H9 (cell line): ENCODE measurements at regions not wholly inside any gene's neighbourhood (a gene's known extent, or its start where the extent isn't known, plus 50 kb on each side); places are given as distances from the start of the nearest gene placed in this dataset.

Experiments used
- DNase-seq: peaks from one replicate; pipeline ENCODE4 v3.0.0-alpha.2; 2017
- H2AFZ ChIP-seq: one replicate; pipeline ENCODE4 v1.6.1; 2013; ENCODE audit warnings: mild to moderate bottlenecking, low read length, control low read depth, moderate library complexity
- H2AK5ac ChIP-seq: 2 replicates; pipeline ENCODE4 v1.6.1; 2013; ENCODE audit warnings: low read length, control low read depth, mixed read lengths; ENCODE audit not compliant: insufficient read length
- H2BK120ac ChIP-seq: one replicate; pipeline ENCODE4 v1.6.1; 2013; ENCODE audit warnings: low read depth, mild to moderate bottlenecking, low read length, control low read depth, inconsistent platforms; ENCODE audit not compliant: poor library complexity, severe bottlenecking
- H2BK12ac ChIP-seq: 2 replicates; pipeline ENCODE4 v1.6.1; 2013; ENCODE audit warnings: low read length, control low read depth, mixed read lengths, low read depth; ENCODE audit not compliant: insufficient read length
- H2BK15ac ChIP-seq: 2 replicates; pipeline ENCODE4 v1.6.1; 2013; ENCODE audit warnings: low read depth, low read length, control low read depth
- H2BK20ac ChIP-seq: one replicate; pipeline ENCODE4 v1.6.1; 2013; ENCODE audit warnings: low read depth, mild to moderate bottlenecking, low read length, control low read depth, inconsistent platforms; ENCODE audit not compliant: poor library complexity, severe bottlenecking
- H2BK5ac ChIP-seq: 2 replicates; pipeline ENCODE4 v1.6.1; 2013; ENCODE audit warnings: low read length, control low read depth, mixed read lengths; ENCODE audit not compliant: insufficient read length
- H3K14ac ChIP-seq: 2 replicates; pipeline ENCODE4 v1.6.1; 2013; ENCODE audit warnings: low read length, control low read depth; ENCODE audit not compliant: insufficient read depth
- H3K18ac ChIP-seq: 2 replicates; pipeline ENCODE4 v1.6.1; 2013; ENCODE audit warnings: low read depth, mild to moderate bottlenecking, mixed read lengths, low read length, control low read depth; ENCODE audit not compliant: insufficient read length
- H3K23ac ChIP-seq: 2 replicates; pipeline ENCODE4 v1.6.1; 2013; ENCODE audit warnings: low read length, control low read depth, mixed read lengths, low read depth; ENCODE audit not compliant: insufficient read length
- H3K23me2 ChIP-seq: 2 replicates; pipeline ENCODE4 v1.6.1; 2013; ENCODE audit warnings: low read depth, mild to moderate bottlenecking, mixed read lengths, low read length, control low read depth; ENCODE audit not compliant: insufficient read length, poor library complexity, severe bottlenecking
- H3K27ac ChIP-seq: 2 replicates; pipeline ENCODE4 v1.5.1; 2013; ENCODE audit warnings: low read length, control low read depth, mixed read lengths, low read depth; ENCODE audit not compliant: insufficient read length
- H3K27me3 ChIP-seq: 2 replicates; pipeline ENCODE4 v1.6.1; 2013; ENCODE audit warnings: low read length, control low read depth, inconsistent platforms; ENCODE audit not compliant: insufficient read depth
- H3K4ac ChIP-seq: 2 replicates; pipeline ENCODE4 v1.6.1; 2013; ENCODE audit warnings: low read depth, mild to moderate bottlenecking, control low read depth, inconsistent platforms, low read length, moderate library complexity
- H3K4me1 ChIP-seq: 2 replicates; pipeline ENCODE4 v1.6.1; 2013; ENCODE audit warnings: low read length, control low read depth, inconsistent platforms; ENCODE audit not compliant: insufficient read depth
- H3K4me2 ChIP-seq: 2 replicates; pipeline ENCODE4 v1.6.1; 2013; ENCODE audit warnings: low read length, control low read depth, mixed read lengths; ENCODE audit not compliant: insufficient read length, insufficient read depth
- H3K56ac ChIP-seq: 2 replicates; pipeline ENCODE4 v1.6.1; 2013; ENCODE audit warnings: low read depth, mild to moderate bottlenecking, mixed read lengths, low read length, control low read depth; ENCODE audit not compliant: insufficient read length
- H3K79me1 ChIP-seq: 2 replicates; pipeline ENCODE4 v1.6.1; 2013; ENCODE audit warnings: low read depth, mild to moderate bottlenecking, moderate library complexity, low read length, control low read depth, inconsistent platforms; ENCODE audit not compliant: insufficient read depth, poor library complexity, severe bottlenecking
- H3K79me2 ChIP-seq: 2 replicates; pipeline ENCODE4 v1.6.1; 2013; ENCODE audit warnings: low read length, control low read depth, inconsistent platforms; ENCODE audit not compliant: insufficient read depth
- H3K9ac ChIP-seq: 2 replicates; pipeline ENCODE4 v1.6.1; 2013; ENCODE audit warnings: low read length, control low read depth, mixed read lengths; ENCODE audit not compliant: insufficient read length; ENCODE audit errors: extremely low read depth
- H3K9me3 ChIP-seq: one replicate; pipeline ENCODE4 v1.6.1; 2013; ENCODE audit warnings: low read depth, low read length, inconsistent platforms; ENCODE audit not compliant: control insufficient read depth
- H3T11ph ChIP-seq: one replicate; pipeline ENCODE4 v1.6.1; 2013; ENCODE audit warnings: mild to moderate bottlenecking, low read length, control low read depth, inconsistent platforms
- H4K20me1 ChIP-seq: one replicate; pipeline ENCODE4 v1.6.1; 2013; ENCODE audit not compliant: control insufficient read depth, insufficient read length, insufficient read depth
- H4K5ac ChIP-seq: 2 replicates; pipeline ENCODE4 v1.6.1; 2013; ENCODE audit warnings: low read depth, mild to moderate bottlenecking, mixed read lengths, low read length, control low read depth; ENCODE audit not compliant: insufficient read length
- H4K8ac ChIP-seq: replicated peaks from 2 replicates; pipeline ENCODE4 v1.6.1; 2013; ENCODE audit warnings: low read length, control low read depth, mixed read lengths, low read depth; ENCODE audit not compliant: insufficient read length
- H4K91ac ChIP-seq: 2 replicates; pipeline ENCODE4 v1.6.1; 2013; ENCODE audit warnings: low read depth, mild to moderate bottlenecking, moderate library complexity, mixed read lengths, low read length, control low read depth; ENCODE audit not compliant: insufficient read length
- H3K27ac Mint-ChIP-seq, 3 experiments: 2 replicates in 2 of 3; 3 replicates in 1 of 3; pipeline ENCODE4 v1.8.0; 2020 to 2021; ENCODE audit warnings: mixed read lengths in 3 of 3, mild to moderate bottlenecking in 1 of 3, moderate library complexity in 1 of 3
- H3K27me3 Mint-ChIP-seq: 2 replicates; pipeline ENCODE4 v1.8.0; 2021; ENCODE audit warnings: low read depth, mild to moderate bottlenecking, moderate library complexity, mixed read lengths
- H3K36me3 Mint-ChIP-seq, 3 experiments: 2 replicates in 2 of 3; 3 replicates in 1 of 3; pipeline ENCODE4 v1.8.0; 2020 to 2021; ENCODE audit warnings: low read depth in 3 of 3, mixed read lengths in 3 of 3; ENCODE audit not compliant: insufficient read depth in 1 of 3
- H3K4me1 Mint-ChIP-seq, 2 experiments: 2 replicates each; pipeline ENCODE4 v1.8.0; 2020; ENCODE audit warnings: mixed read lengths in 2 of 2
- H3K4me3 Mint-ChIP-seq, 2 experiments: 2 replicates in 1 of 2; 3 replicates in 1 of 2; pipeline ENCODE4 v1.8.0; 2020 to 2021; ENCODE audit warnings: mild to moderate bottlenecking in 2 of 2, mixed read lengths in 2 of 2, moderate library complexity in 1 of 2
- H3K9me3 Mint-ChIP-seq, 2 experiments: 2 replicates in 1 of 2; 3 replicates in 1 of 2; pipeline ENCODE4 v1.8.0; 2020; ENCODE audit warnings: mild to moderate bottlenecking in 2 of 2, mixed read lengths in 2 of 2, moderate library complexity in 1 of 2
- CTCF ChIP-seq: fragments of 200-600 bp; sonication (generic); conservative IDR thresholded peaks from 3 replicates; pipeline ENCODE4 v1.8.0; 2021; ENCODE audit warnings: antibody characterized with exemption, mild to moderate bottlenecking
- WGBS: extraction: QIAGEN DNeasy Blood & Tissue Kit; methylation state at CpG from one replicate; pipeline ENCODE4 v1.1.7; 2013; ENCODE audit warnings: missing lambda C conversion rate, low lambda C conversion rate, mixed read lengths; ENCODE audit not compliant: insufficient read length; ENCODE audit errors: extremely low coverage; 5-methylcytosine and 5-hydroxymethylcytosine counted together

GRCh38 chr10:114746531-114746930 lies 75.0 kb upstream of the FHIP2A start:
- Histone ChIP-seq H2BK5ac (no peak overlapping the region), H3K79me1 (no peaks in the 10 kb centered on the region), H3K23ac (no peak overlapping the region), H2BK120ac (no peak overlapping the region), H3K18ac (no peak overlapping the region), H3K79me2 (no peaks in the 10 kb centered on the region), H2BK12ac (no peak overlapping the region), H3K4me2 (no peak overlapping the region), H3K9me3 (no peaks in the 10 kb centered on the region), H2BK15ac (no peak overlapping the region), H2AK5ac (no peak overlapping the region), H3K27me3 (no peaks in the 10 kb centered on the region), H4K91ac (no peak overlapping the region), H2BK20ac (no peak overlapping the region), H3K4me1 (no peaks in the 10 kb centered on the region), H4K20me1 (no peaks in the 10 kb centered on the region), H2AFZ (no peak overlapping the region), H3K56ac (no peak overlapping the region), H3T11ph (no peak overlapping the region), H4K8ac (no peak overlapping the region), H3K4ac (no peak overlapping the region), H3K23me2 (no peaks in the 10 kb centered on the region), H4K5ac (no peak overlapping the region), H3K9ac (no peak overlapping the region), H3K14ac (no peak overlapping the region), H3K27ac (no peak overlapping the region)
- DNase-seq, result no peak
- no peaks in the 10 kb centered on the region; a peak in 1 of 7 replicates for H3K36me3 Mint-ChIP-seq
- WGBS, result no CpG with 5 or more reads among the region's 3 CpGs
- no peak for TF ChIP-seq CTCF
- no peaks in the 10 kb centered on the region for H3K4me1 Mint-ChIP-seq
- H3K9me3 Mint-ChIP-seq, result no peaks in the 10 kb centered on the region
- no peak overlapping the region for H3K27ac Mint-ChIP-seq
- no peaks in the 10 kb centered on the region; the same call in 1 of the 2 replicates for H3K27me3 Mint-ChIP-seq
- H3K4me3 Mint-ChIP-seq, result no peak overlapping the region
